GM12878 (cell line): ENCODE measurements at regions not wholly inside any gene's neighbourhood (a gene's known extent, or its start where the extent isn't known, plus 50 kb on each side); places are given as distances from the start of the nearest gene placed in this dataset.

Experiments used
- ATAC-seq: fragments of 200-7000 bp; cut with Tn5 transposase; 3 replicates; pipeline ENCODE4 v1.9.1; 2020; ENCODE audit warnings: mild to moderate bottlenecking, moderate library complexity
- BruUV-seq: library from RNA; stranded (reverse); fragments of 400-500 nt; replicated peaks from 2 replicates; lab custom pipeline; 2021; lab: Mats Ljungman, UMichigan
- CTCF ChIA-PET: fragments of 300-600 bp; sonication (Branson Sonifier 250); formaldehyde crosslinking; extraction: SDS; loops from one replicate; lab custom pipeline; 2021; ENCODE audit warnings: inconsistent platforms; lab: Yijun Ruan, JAX
- POLR2A ChIA-PET: fragments of 350-600 bp; formaldehyde crosslinking; extraction: SDS; loops from one replicate; lab custom pipeline; 2021; ENCODE audit warnings: inconsistent platforms; lab: Charles Lee
- RAD21 ChIA-PET: fragments of 300-600 bp; sonication (Branson Sonifier 250); formaldehyde crosslinking; loops from one replicate; lab custom pipeline; 2023; ENCODE audit warnings: antibody characterized with exemption; ENCODE audit not compliant: unreplicated experiment; lab: Charles Lee
- SMC1A ChIA-PET: fragments of 300-600 bp; sonication (Branson Sonifier 250); formaldehyde crosslinking; loops from one replicate; lab custom pipeline; 2023; ENCODE audit not compliant: unreplicated experiment, uncharacterized antibody; lab: Charles Lee
- DNase-seq: peaks from one replicate; pipeline ENCODE4 v3.0.0-alpha.2; 2011; ENCODE audit warnings: low read depth, low spot score
- FAIRE-seq: peaks from 3 replicates; lab custom pipeline; 2011; peaks lifted over from hg19 to GRCh38; lab: Jason Lieb, UNC
- H2AFZ ChIP-seq: 2 replicates; pipeline ENCODE4 v1.6.0; 2011; ENCODE audit warnings: low read depth, low read length, control low read depth; ENCODE audit not compliant: control insufficient read depth
- H3K27ac ChIP-seq: 2 replicates; pipeline ENCODE4 v1.5.1; 2011; ENCODE audit warnings: control low read depth; ENCODE audit not compliant: control insufficient read depth, insufficient read depth
- H3K27me3 ChIP-seq, 2 experiments: replicated peaks in 1 of 2; 2 replicates each; pipeline versions ENCODE4 v1.6.0 to v1.6.1; 2011; ENCODE audit warnings: low read length in 1 of 2; ENCODE audit not compliant: control insufficient read depth in 2 of 2, insufficient read depth in 2 of 2
- H3K36me3 ChIP-seq, 2 experiments: 2 replicates each; pipeline ENCODE4 v1.5.1; 2011; ENCODE audit warnings: low read length in 1 of 2; ENCODE audit not compliant: control insufficient read depth in 2 of 2, insufficient read depth in 2 of 2
- H3K4me1 ChIP-seq: 2 replicates; pipeline ENCODE4 v1.6.1; 2011; ENCODE audit warnings: mild to moderate bottlenecking, low read length, moderate library complexity, mixed read lengths; ENCODE audit not compliant: control insufficient read depth, insufficient read depth
- H3K4me2 ChIP-seq: 2 replicates; pipeline ENCODE4 v1.6.0; 2011; ENCODE audit warnings: control low read depth; ENCODE audit not compliant: control insufficient read depth, insufficient read depth
- H3K4me3 ChIP-seq: fragments of 200-600 bp; sonication (generic); 2 replicates; pipeline ENCODE4 v1.5.1; 2016
- H3K79me2 ChIP-seq: 2 replicates; pipeline ENCODE4 v1.6.0; 2011; ENCODE audit warnings: low read length; ENCODE audit not compliant: control insufficient read depth, insufficient read depth
- H3K9ac ChIP-seq: 2 replicates; pipeline ENCODE4 v1.8.0; 2011; ENCODE audit warnings: low read length, control low read depth, mixed read lengths; ENCODE audit not compliant: control insufficient read depth, insufficient read depth
- H3K9me3 ChIP-seq: replicated peaks from 3 replicates; pipeline ENCODE4 v1.5.1; 2011; ENCODE audit warnings: mild to moderate bottlenecking, low read length; ENCODE audit not compliant: control insufficient read depth, insufficient read depth
- H4K20me1 ChIP-seq: 2 replicates; pipeline ENCODE4 v1.6.0; 2011; ENCODE audit not compliant: control insufficient read depth, insufficient read depth
- BCLAF1 ChIP-seq: fragments of 450-650 bp; IDR thresholded peaks from 2 replicates; pipeline ENCODE4 v1.6.1; 2017; ENCODE audit warnings: antibody characterized with exemption, mild to moderate bottlenecking, moderate library complexity
- HCFC1 ChIP-seq: fragments of 150-350 bp; IDR thresholded peaks from 2 replicates; pipeline ENCODE4 v1.6.1; 2014; ENCODE audit warnings: low read length
- HDAC2 ChIP-seq: fragments of 200-600 bp; sonication (generic); IDR thresholded peaks from 2 replicates; pipeline ENCODE4 v1.6.1; 2017
- HDAC6 ChIP-seq: fragments of 200-600 bp; sonication (generic); IDR thresholded peaks from one replicate; pipeline ENCODE4 v1.8.0; 2017; ENCODE audit warnings: antibody characterized with exemption; ENCODE audit not compliant: unreplicated experiment
- IKZF1 ChIP-seq: fragments of 450-650 bp; conservative IDR thresholded peaks from 2 replicates; pipeline ENCODE4 v1.6.1; 2017; ENCODE audit warnings: antibody characterized with exemption, mild to moderate bottlenecking
- IRF5 ChIP-seq: fragments of 450-650 bp; IDR thresholded peaks from 2 replicates; pipeline ENCODE4 v1.6.1; 2017; ENCODE audit warnings: borderline replicate concordance
- LARP7 ChIP-seq: fragments of 450-650 bp; IDR thresholded peaks from 2 replicates; pipeline ENCODE4 v1.6.1; 2017; ENCODE audit warnings: mild to moderate bottlenecking
- MTA2 ChIP-seq: fragments of 450-650 bp; IDR thresholded peaks from 2 replicates; pipeline ENCODE4 v1.6.1; 2016; ENCODE audit warnings: low read depth, mild to moderate bottlenecking, moderate library complexity
- NFXL1 ChIP-seq: fragments of 450-650 bp; IDR thresholded peaks from 2 replicates; pipeline ENCODE4 v1.6.1; 2017; ENCODE audit warnings: antibody characterized with exemption, mild to moderate bottlenecking, borderline replicate concordance
- NFYB ChIP-seq: IDR thresholded peaks from 2 replicates; pipeline ENCODE4 v1.6.1; 2011; ENCODE audit warnings: low read depth, mild to moderate bottlenecking, low read length, improper control_type of control experiment, moderate library complexity; ENCODE audit not compliant: insufficient read depth
- NR2C2 ChIP-seq: IDR thresholded peaks from 2 replicates; pipeline ENCODE4 v1.6.1; 2011; ENCODE audit warnings: borderline replicate concordance, low read depth; ENCODE audit not compliant: control insufficient read depth, insufficient read length
- SMAD5 ChIP-seq: IDR thresholded peaks from 2 replicates; pipeline ENCODE4 v1.6.1; 2016; ENCODE audit warnings: antibody characterized with exemption, low read depth
- SMC3 ChIP-seq: IDR thresholded peaks from 2 replicates; pipeline ENCODE4 v1.6.1; 2011; ENCODE audit warnings: low read length, improper control_type of control experiment, borderline replicate concordance
- SRF ChIP-seq, 2 experiments: IDR thresholded peaks; 2 replicates each; pipeline ENCODE4 v1.6.1; 2011; ENCODE audit warnings: low read depth in 2 of 2, low read length in 2 of 2, mild to moderate bottlenecking in 1 of 2, moderate library complexity in 1 of 2
- WGBS: methylation state at CpG from one replicate; pipeline ENCODE4 v1.1.6; 2016; ENCODE audit warnings: low lambda C conversion rate; ENCODE audit not compliant: insufficient replicate concordance, insufficient coverage; ENCODE audit errors: missing lambda C conversion rate; 5-methylcytosine and 5-hydroxymethylcytosine counted together
- in situ Hi-C: fragments of 300-500 bp; cut with MboI; formaldehyde crosslinking; loops from 9 replicates; pipeline ENCODE4 v1.14.3; 2018; ENCODE audit warnings: mixed read lengths
- intact Hi-C: fragments of 100-400 bp; cut with micrococcal nuclease; formaldehyde crosslinking; loops from one replicate; pipeline ENCODE4 v1.14.2; 2022; ENCODE audit not compliant: unreplicated experiment
- TF ChIP-seq, protein P1 (sequence below): fragments of 450-650 bp; IDR thresholded peaks from 2 replicates; pipeline ENCODE4 v1.6.1; 2016; ENCODE audit warnings: mild to moderate bottlenecking, moderate library complexity, borderline replicate concordance

GRCh38 chr5:96509316-96509715 lies 76.3 kb upstream of the PCSK1 start:
- H3K79me2 ChIP-seq: no peaks in the 10 kb centered on the region
- H3K4me3 ChIP-seq: no peak overlapping the region
- RAD21 ChIA-PET: no interaction called here
- WGBS: 6% methylated on average over 1 of the region's 1 CpG
- POLR2A ChIA-PET: no interaction called here
- no peak overlapping the region for H3K4me2 ChIP-seq
- ATAC-seq: no peak
- SMC1A ChIA-PET: interaction anchor here (0.8 kb wide), 1 partner anchor 28 kb away, joined by 3 read pairs; no protein-coding TSS in a partner anchor
- DNase-seq: no peak
- no peak for FAIRE-seq
- no peaks in the 10 kb centered on the region for H3K4me1 ChIP-seq
- no peaks in the 10 kb centered on the region for H3K36me3 ChIP-seq
- no peaks in the 10 kb centered on the region; the same call in 1 of the 2 replicates for H4K20me1 ChIP-seq
- H2AFZ ChIP-seq: no peak overlapping the region
- no TSS peak for BruUV-seq
- no peak overlapping the region for H3K27ac ChIP-seq
- H3K27me3 ChIP-seq: no peaks in the 10 kb centered on the region
- H3K9me3 ChIP-seq: no peaks in the 10 kb centered on the region
- H3K9ac ChIP-seq: no peak overlapping the region
- TF ChIP-seq IRF5: no peak
- no peak for TF ChIP-seq HCFC1
- TF ChIP-seq, protein P1, sequence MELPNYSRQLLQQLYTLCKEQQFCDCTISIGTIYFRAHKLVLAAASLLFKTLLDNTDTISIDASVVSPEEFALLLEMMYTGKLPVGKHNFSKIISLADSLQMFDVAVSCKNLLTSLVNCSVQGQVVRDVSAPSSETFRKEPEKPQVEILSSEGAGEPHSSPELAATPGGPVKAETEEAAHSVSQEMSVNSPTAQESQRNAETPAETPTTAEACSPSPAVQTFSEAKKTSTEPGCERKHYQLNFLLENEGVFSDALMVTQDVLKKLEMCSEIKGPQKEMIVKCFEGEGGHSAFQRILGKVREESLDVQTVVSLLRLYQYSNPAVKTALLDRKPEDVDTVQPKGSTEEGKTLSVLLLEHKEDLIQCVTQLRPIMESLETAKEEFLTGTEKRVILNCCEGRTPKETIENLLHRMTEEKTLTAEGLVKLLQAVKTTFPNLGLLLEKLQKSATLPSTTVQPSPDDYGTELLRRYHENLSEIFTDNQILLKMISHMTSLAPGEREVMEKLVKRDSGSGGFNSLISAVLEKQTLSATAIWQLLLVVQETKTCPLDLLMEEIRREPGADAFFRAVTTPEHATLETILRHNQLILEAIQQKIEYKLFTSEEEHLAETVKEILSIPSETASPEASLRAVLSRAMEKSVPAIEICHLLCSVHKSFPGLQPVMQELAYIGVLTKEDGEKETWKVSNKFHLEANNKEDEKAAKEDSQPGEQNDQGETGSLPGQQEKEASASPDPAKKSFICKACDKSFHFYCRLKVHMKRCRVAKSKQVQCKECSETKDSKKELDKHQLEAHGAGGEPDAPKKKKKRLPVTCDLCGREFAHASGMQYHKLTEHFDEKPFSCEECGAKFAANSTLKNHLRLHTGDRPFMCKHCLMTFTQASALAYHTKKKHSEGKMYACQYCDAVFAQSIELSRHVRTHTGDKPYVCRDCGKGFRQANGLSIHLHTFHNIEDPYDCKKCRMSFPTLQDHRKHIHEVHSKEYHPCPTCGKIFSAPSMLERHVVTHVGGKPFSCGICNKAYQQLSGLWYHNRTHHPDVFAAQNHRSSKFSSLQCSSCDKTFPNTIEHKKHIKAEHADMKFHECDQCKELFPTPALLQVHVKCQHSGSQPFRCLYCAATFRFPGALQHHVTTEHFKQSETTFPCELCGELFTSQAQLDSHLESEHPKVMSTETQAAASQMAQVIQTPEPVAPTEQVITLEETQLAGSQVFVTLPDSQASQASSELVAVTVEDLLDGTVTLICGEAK: no peak
- no peak for TF ChIP-seq IKZF1
- no peak for TF ChIP-seq BCLAF1
- no peak for TF ChIP-seq HDAC2
- TF ChIP-seq NFXL1: no peak
- TF ChIP-seq SMC3: no peak
- TF ChIP-seq NFYB: no peak
- TF ChIP-seq LARP7: no peak
- no peak for TF ChIP-seq HDAC6
- TF ChIP-seq MTA2: no peak
- no peak for TF ChIP-seq NR2C2
- TF ChIP-seq SMAD5: no peak
- TF ChIP-seq SRF (IDR thresholded peaks at IDR 0.05; ENCODE audit: low read depth in 2 of 2, low read length in 2 of 2): no peak
- intact Hi-C loops (no loop called here), in situ Hi-C loops (no loop called here)
- CTCF ChIA-PET: interaction anchor here (1.2 kb wide), 1 partner anchor 113 kb away, joined by 3 read pairs; no protein-coding TSS in a partner anchor
